Endothelial cell of umbilical vein (primary cell): ENCODE measurements at regions not wholly inside any gene's neighbourhood (a gene's known extent, or its start where the extent isn't known, plus 50 kb on each side); places are given as distances from the start of the nearest gene placed in this dataset.

Experiments
- EZH2 ChIP-seq: IDR thresholded peaks from 2 replicates; pipeline ENCODE4 v1.6.1; 2012; ENCODE audit warnings: borderline replicate concordance, low read depth, mild to moderate bottlenecking, moderate library complexity, low read length, inconsistent platforms; ENCODE audit not compliant: severe bottlenecking
- FOS ChIP-seq: IDR thresholded peaks from 2 replicates; pipeline ENCODE4 v1.6.1; 2011; ENCODE audit warnings: mild to moderate bottlenecking, low read length, moderate library complexity, borderline replicate concordance; ENCODE audit not compliant: insufficient read depth
- GATA2 ChIP-seq: IDR thresholded peaks from 2 replicates; pipeline ENCODE4 v1.7.0; 2011; ENCODE audit warnings: low read depth, mild to moderate bottlenecking, moderate library complexity, mixed read lengths, low read length; ENCODE audit not compliant: insufficient read length, insufficient read depth
- JUN ChIP-seq: IDR thresholded peaks from 2 replicates; pipeline ENCODE4 v1.6.1; 2011; ENCODE audit warnings: borderline replicate concordance, low read depth; ENCODE audit not compliant: insufficient read length, insufficient read depth
- MYC ChIP-seq: IDR thresholded peaks from one replicate; pipeline ENCODE4 v1.6.1; 2011; ENCODE audit warnings: mild to moderate bottlenecking, low read depth, low read length
- POLR2A ChIP-seq: IDR thresholded peaks from 2 replicates; pipeline ENCODE4 v1.6.1; 2012; ENCODE audit warnings: low read depth, mild to moderate bottlenecking, control low read depth, low read length
- POLR2AphosphoS5 ChIP-seq: IDR thresholded peaks from 2 replicates; pipeline ENCODE4 v1.6.1; 2012; ENCODE audit warnings: low read depth, mild to moderate bottlenecking, control low read depth, low read length, moderate library complexity; ENCODE audit not compliant: insufficient read depth
- TF ChIP-seq, protein P1 (sequence below), 2 donors: IDR thresholded peaks; 1 replicate in 1 of 2; 2 replicates in 1 of 2; pipeline ENCODE4 v1.5.1; 2011; ENCODE audit warnings: low read length in 2 of 2, mild to moderate bottlenecking in 2 of 2, moderate library complexity in 2 of 2, control low read depth in 1 of 2, inconsistent platforms in 1 of 2, low read depth in 1 of 2; ENCODE audit not compliant: insufficient read depth in 1 of 2; ENCODE audit errors: extremely low read depth in 1 of 2
- TF ChIP-seq, protein P2 (sequence below): IDR thresholded peaks from 2 replicates; pipeline ENCODE4 v1.6.1; 2011; ENCODE audit not compliant: insufficient read depth, insufficient read length

DNA sequence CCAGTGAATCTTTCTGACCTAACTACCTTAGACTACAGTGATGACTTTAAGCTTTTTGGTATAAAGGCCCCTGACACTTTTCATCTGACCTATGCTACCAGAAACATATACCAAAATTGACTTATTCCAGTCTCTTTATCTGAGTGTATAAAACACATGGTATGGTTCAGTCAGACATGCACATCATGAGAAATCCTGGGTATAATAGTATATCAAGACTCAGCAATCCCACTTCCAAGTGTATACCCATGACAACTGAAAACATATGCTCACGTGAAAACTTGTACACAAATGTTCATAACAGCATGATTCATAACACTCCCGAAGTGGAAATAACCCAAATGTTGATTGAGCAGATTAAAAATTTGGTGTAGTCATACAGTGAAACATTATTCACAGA is 70.0 kb upstream of the RPRM start:
- TF ChIP-seq, protein P1, sequence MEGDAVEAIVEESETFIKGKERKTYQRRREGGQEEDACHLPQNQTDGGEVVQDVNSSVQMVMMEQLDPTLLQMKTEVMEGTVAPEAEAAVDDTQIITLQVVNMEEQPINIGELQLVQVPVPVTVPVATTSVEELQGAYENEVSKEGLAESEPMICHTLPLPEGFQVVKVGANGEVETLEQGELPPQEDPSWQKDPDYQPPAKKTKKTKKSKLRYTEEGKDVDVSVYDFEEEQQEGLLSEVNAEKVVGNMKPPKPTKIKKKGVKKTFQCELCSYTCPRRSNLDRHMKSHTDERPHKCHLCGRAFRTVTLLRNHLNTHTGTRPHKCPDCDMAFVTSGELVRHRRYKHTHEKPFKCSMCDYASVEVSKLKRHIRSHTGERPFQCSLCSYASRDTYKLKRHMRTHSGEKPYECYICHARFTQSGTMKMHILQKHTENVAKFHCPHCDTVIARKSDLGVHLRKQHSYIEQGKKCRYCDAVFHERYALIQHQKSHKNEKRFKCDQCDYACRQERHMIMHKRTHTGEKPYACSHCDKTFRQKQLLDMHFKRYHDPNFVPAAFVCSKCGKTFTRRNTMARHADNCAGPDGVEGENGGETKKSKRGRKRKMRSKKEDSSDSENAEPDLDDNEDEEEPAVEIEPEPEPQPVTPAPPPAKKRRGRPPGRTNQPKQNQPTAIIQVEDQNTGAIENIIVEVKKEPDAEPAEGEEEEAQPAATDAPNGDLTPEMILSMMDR (IDR thresholded peaks at IDR 0.05; ENCODE audit: extremely low read depth in 1 of 2, insufficient read depth in 1 of 2, low read depth in 1 of 2, low read length in 2 of 2): no peak
- no peak for TF ChIP-seq POLR2A
- no peak for TF ChIP-seq EZH2
- TF ChIP-seq POLR2AphosphoS5: no peak
- TF ChIP-seq, protein P2, sequence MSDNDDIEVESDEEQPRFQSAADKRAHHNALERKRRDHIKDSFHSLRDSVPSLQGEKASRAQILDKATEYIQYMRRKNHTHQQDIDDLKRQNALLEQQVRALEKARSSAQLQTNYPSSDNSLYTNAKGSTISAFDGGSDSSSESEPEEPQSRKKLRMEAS: no peak
- TF ChIP-seq FOS: no peak
- no peak for TF ChIP-seq JUN
- TF ChIP-seq GATA2: no peak
- no peak for TF ChIP-seq MYC
